Lower leg skin (tissue), 3 donors: ENCODE measurements at regions not wholly inside any gene's neighbourhood (a gene's known extent, or its start where the extent isn't known, plus 50 kb on each side); places are given as distances from the start of the nearest gene placed in this dataset.

Experiments used
- CTCF ChIP-seq, 3 donors: fragments of 450-650 bp; IDR thresholded peaks; one replicate each; pipeline ENCODE4 v1.5.1; 2016; ENCODE audit warnings: antibody characterized with exemption in 3 of 3, mild to moderate bottlenecking in 3 of 3, moderate library complexity in 2 of 3
- POLR2A ChIP-seq, 2 donors: fragments of 450-650 bp; IDR thresholded peaks; one replicate each; pipeline ENCODE4 v1.6.1; 2016 to 2017; ENCODE audit warnings: antibody characterized with exemption in 2 of 2, mild to moderate bottlenecking in 1 of 2, moderate library complexity in 1 of 2

GRCh38 chr16:73157861-73158260 is 109.9 kb upstream of the ZFHX3 start:
- TF ChIP-seq CTCF (IDR thresholded peaks at IDR 0.05) (no peak), POLR2A (IDR thresholded peaks at IDR 0.05) (no peak)
